Cardiac fibroblast (primary cell): ENCODE measurements at regions not wholly inside any gene's neighbourhood (a gene's known extent, or its start where the extent isn't known, plus 50 kb on each side); places are given as distances from the start of the nearest gene placed in this dataset.
"Not testable (repeated sequence)": the region's sequence is repeated elsewhere in the genome, so short reads cannot be mapped to it uniquely, and the experiment has no call there.

Source experiments
- DNase-seq, 2 donors: peaks; one replicate each; pipeline versions ENCODE4 v3.0.0 to v3.0.0-alpha.2; 2010; ENCODE audit warnings: low read depth in 2 of 2
- H3K4me3 ChIP-seq, 2 donors: replicated peaks in 1 of 2; 1 replicate in 1 of 2; 2 replicates in 1 of 2; pipeline ENCODE4 v1.5.1; 2011; ENCODE audit warnings: low read depth in 2 of 2, low read length in 2 of 2, mild to moderate bottlenecking in 2 of 2, moderate library complexity in 1 of 2
- CTCF ChIP-seq: IDR thresholded peaks from one replicate; pipeline ENCODE4 v1.5.1; 2011; ENCODE audit warnings: low read depth, mild to moderate bottlenecking, low read length, inconsistent platforms

- no peak for TF ChIP-seq CTCF
- no peak for DNase-seq
These were observed 81.2 kb upstream of the PHACTR1 start for GRCh38 chr6:12635375-12635774.

GRCh38 chr6:12635813-12636212, 80.8 kb upstream of the PHACTR1 start:
- H3K4me3 ChIP-seq = no peak overlapping the region
- no peak for TF ChIP-seq CTCF
- DNase-seq = peak in 1 of 2 donors; percentile 54

More at GRCh38 chr6:12635375-12635774, 81.2 kb upstream of the PHACTR1 start:
- no peak overlapping the region for H3K4me3 ChIP-seq

- no peak for DNase-seq
- H3K4me3 ChIP-seq = no peak overlapping the region
- peak; percentile 7 for TF ChIP-seq CTCF
These were observed 80.2 kb upstream of the PHACTR1 start for GRCh38 chr6:12636336-12636735.

- no peak overlapping the region for H3K4me3 ChIP-seq
- peak; percentile 61 to 73 for DNase-seq
These were observed 78.5 kb upstream of the PHACTR1 start for GRCh38 chr6:12637960-12638641.

GRCh38 chr6:12640438-12640837, 76.1 kb upstream of the PHACTR1 start:
- TF ChIP-seq CTCF = no peak
- no peak overlapping the region for H3K4me3 ChIP-seq
- no peak for DNase-seq

More at GRCh38 chr6:12637960-12638641, 78.5 kb upstream of the PHACTR1 start:
- peak; percentile 84 for TF ChIP-seq CTCF

- not testable (repeated sequence) for H3K4me3 ChIP-seq, DNase-seq
These were observed 74.8 kb upstream of the PHACTR1 start for GRCh38 chr6:12641785-12642184.

GRCh38 chr6:12645941-12646340, 70.6 kb upstream of the PHACTR1 start:
- no peak for TF ChIP-seq CTCF
- H3K4me3 ChIP-seq = no peak overlapping the region
- no peak for DNase-seq
